ENCODE measurements at regions not wholly inside any gene's neighbourhood (a gene's known extent, or its start where the extent isn't known, plus 50 kb on each side); places are given as distances from the start of the nearest gene placed in this dataset.

GRCh38 chr16:11420895-11421294 is 75.6 kb downstream of the RMI2 start (continued):
- TF ChIP-seq ZNF687 (CRISPR knock-in tag; IDR thresholded peaks at IDR 0.05), result peak; percentile 37; the same call in 1 of the 2 replicates
- TF ChIP-seq ZFY (CRISPR knock-in tag; IDR thresholded peaks at IDR 0.05), result peak; percentile 32; the same call in 1 of the 2 replicates
- TF ChIP-seq HNF4A (CRISPR knock-in tag; IDR thresholded peaks at IDR 0.05), result peak; percentile 5; the same call in 1 of the 2 replicates
- TF ChIP-seq NR2F6 (IDR thresholded peaks at IDR 0.05), result no peak
- TF ChIP-seq NR2F6 (CRISPR knock-in tag; IDR thresholded peaks at IDR 0.05), result peak; percentile 8; the same call in 1 of the 2 replicates
- TF ChIP-seq MYC (CRISPR knock-in tag; IDR thresholded peaks at IDR 0.05; ENCODE audit: borderline replicate concordance), result no peak
- TF ChIP-seq ZBTB34 (CRISPR knock-in tag; IDR thresholded peaks at IDR 0.05), result no peak
- TF ChIP-seq TBL1XR1 (IDR thresholded peaks at IDR 0.05; ENCODE audit: borderline replicate concordance, low read length, partially characterized antibody), result no peak

All from HepG2 (cell line).